Dermis microvascular lymphatic vessel endothelial cell (primary cell): ENCODE measurements at regions not wholly inside any gene's neighbourhood (a gene's known extent, or its start where the extent isn't known, plus 50 kb on each side); places are given as distances from the start of the nearest gene placed in this dataset.

Source experiments
- DNase-seq, 2 donors: peaks; one replicate each; pipeline versions ENCODE4 v3.0.0 to v3.0.0-alpha.2; 2010; ENCODE audit warnings: low read depth in 2 of 2

GRCh38 chr16:73883126-73883525, 413.5 kb upstream of the PSMD7 start:
- DNase-seq, result no peak

GRCh38 chr16:73882651-73883050, 414.0 kb upstream of the PSMD7 start:
- DNase-seq, result no peak

- no peak for DNase-seq
These were observed 414.6 kb upstream of the PSMD7 start for GRCh38 chr16:73882033-73882432.

- DNase-seq, result no peak
These were observed 417.0 kb upstream of the PSMD7 start for GRCh38 chr16:73879621-73880020.

GRCh38 chr16:73878611-73879010, 418.0 kb upstream of the PSMD7 start:
- DNase-seq, result peak; percentile 29 to 69

GRCh38 chr16:73877150-73877549, 419.5 kb upstream of the PSMD7 start:
- DNase-seq, result no peak

GRCh38 chr16:73875996-73876690, 420.5 kb upstream of the PSMD7 start:
- no peak for DNase-seq

GRCh38 chr16:73874324-73874723, 422.3 kb upstream of the PSMD7 start:
- DNase-seq, result no peak

GRCh38 chr16:73873643-73874042, 423.0 kb upstream of the PSMD7 start:
- no peak for DNase-seq

GRCh38 chr16:73872856-73873255, 423.8 kb upstream of the PSMD7 start:
- DNase-seq, result no peak

- DNase-seq, result no peak
These were observed 425.4 kb upstream of the PSMD7 start for GRCh38 chr16:73871088-73871733.

GRCh38 chr16:73869126-73869525, 427.5 kb upstream of the PSMD7 start:
- no peak for DNase-seq

- no peak for DNase-seq
These were observed 431.7 kb upstream of the PSMD7 start for GRCh38 chr16:73864868-73865267.

- no peak for DNase-seq
These were observed 438.3 kb upstream of the PSMD7 start for GRCh38 chr16:73858326-73858725.

- no peak for DNase-seq
These were observed 442.6 kb upstream of the PSMD7 start for GRCh38 chr16:73853968-73854367.

GRCh38 chr16:73852561-73852960, 444.1 kb upstream of the PSMD7 start:
- DNase-seq, result no peak

- DNase-seq, result no peak
These were observed 447.6 kb upstream of the PSMD7 start for GRCh38 chr16:73848993-73849392.

GRCh38 chr16:73847090-73847489, 449.5 kb upstream of the PSMD7 start:
- DNase-seq, result no peak

GRCh38 chr16:73846356-73846755, 450.3 kb upstream of the PSMD7 start:
- no peak for DNase-seq

- DNase-seq, result no peak
These were observed 450.6 kb upstream of the PSMD7 start for GRCh38 chr16:73846007-73846330.

- DNase-seq, result no peak
These were observed 451.2 kb upstream of the PSMD7 start for GRCh38 chr16:73845238-73846006.

- DNase-seq, result no peak
These were observed 455.9 kb upstream of the PSMD7 start for GRCh38 chr16:73840728-73841127.

- DNase-seq, result no peak
These were observed 465.4 kb upstream of the PSMD7 start for GRCh38 chr16:73831220-73831619.
